A673 (cell line): ENCODE measurements at regions not wholly inside any gene's neighbourhood (a gene's known extent, or its start where the extent isn't known, plus 50 kb on each side); places are given as distances from the start of the nearest gene placed in this dataset.
"Not testable (repeated sequence)": the region's sequence is repeated elsewhere in the genome, so short reads cannot be mapped to it uniquely, and the experiment has no call there.

Experiments
- BruUV-seq: library from RNA; stranded (reverse); fragments of 400-500 nt; replicated peaks from 2 replicates; lab custom pipeline; 2021; lab: Mats Ljungman, UMichigan
- CTCF ChIA-PET: fragments of 300-600 bp; sonication (Branson Sonifier 250); formaldehyde crosslinking; loops from one replicate; lab custom pipeline; 2022; ENCODE audit warnings: antibody characterized with exemption; lab: Charles Lee
- POLR2A ChIA-PET: fragments of 300-600 bp; sonication (Branson Sonifier 250); formaldehyde crosslinking; loops from one replicate; lab custom pipeline; 2022; ENCODE audit warnings: antibody characterized with exemption; ENCODE audit not compliant: low non-redundant PET; lab: Charles Lee
- DNase-seq: peaks from one replicate; pipeline ENCODE4 v3.0.0-alpha.2; 2015; ENCODE audit warnings: low spot score
- H3K27ac ChIP-seq: fragments of 200-600 bp; sonication (generic); 2 replicates; pipeline ENCODE4 v1.5.1; 2016; ENCODE audit warnings: mixed run types, low read depth, mild to moderate bottlenecking, mixed read lengths, antibody characterized with exemption, low read length; ENCODE audit not compliant: poor library complexity, severe bottlenecking
- H3K27me3 ChIP-seq: fragments of 200-600 bp; sonication (generic); replicated peaks from 2 replicates; pipeline ENCODE4 v1.6.1; 2017; ENCODE audit warnings: mixed run types, low read depth, mild to moderate bottlenecking, mixed read lengths, antibody characterized with exemption, low read length; ENCODE audit not compliant: insufficient read depth, poor library complexity
- H3K36me3 ChIP-seq: fragments of 200-600 bp; sonication (generic); 2 replicates; pipeline ENCODE4 v1.6.1; 2016; ENCODE audit warnings: mixed run types, mild to moderate bottlenecking, mixed read lengths, antibody characterized with exemption, low read length; ENCODE audit not compliant: insufficient read depth, poor library complexity, severe bottlenecking
- H3K4me1 ChIP-seq: fragments of 200-600 bp; sonication (generic); 2 replicates; pipeline ENCODE4 v1.6.1; 2017; ENCODE audit warnings: mixed run types, mild to moderate bottlenecking, mixed read lengths, antibody characterized with exemption, low read length; ENCODE audit not compliant: insufficient read depth, poor library complexity, severe bottlenecking
- H3K4me3 ChIP-seq: fragments of 200-600 bp; sonication (generic); 2 replicates; pipeline ENCODE4 v1.5.1; 2016; ENCODE audit warnings: low read depth, mixed run types, mild to moderate bottlenecking, mixed read lengths, low read length; ENCODE audit not compliant: poor library complexity, severe bottlenecking
- H3K9me3 ChIP-seq: fragments of 200-600 bp; sonication (generic); 2 replicates; pipeline ENCODE4 v1.6.1; 2016; ENCODE audit warnings: mixed run types, low read depth, mild to moderate bottlenecking, mixed read lengths, antibody characterized with exemption, low read length; ENCODE audit not compliant: poor library complexity, severe bottlenecking
- CTCF ChIP-seq: fragments of 300-800, 200-600 bp; sonication (generic); conservative IDR thresholded peaks from 2 replicates; pipeline ENCODE4 v1.5.1; 2017; ENCODE audit warnings: low read depth, mild to moderate bottlenecking, antibody characterized with exemption, low read length, moderate library complexity, mixed read lengths
- EZH2 ChIP-seq: fragments of 200-600 bp; sonication (generic); IDR thresholded peaks from 2 replicates; pipeline ENCODE4 v1.6.1; 2017; ENCODE audit warnings: borderline replicate concordance, low read depth, mild to moderate bottlenecking, mixed read lengths, antibody characterized with exemption, low read length; ENCODE audit not compliant: poor library complexity, severe bottlenecking
- intact Hi-C: fragments of 100-400 bp; cut with micrococcal nuclease; formaldehyde crosslinking; loops from one replicate; pipeline ENCODE4 v1.10.0; 2022; ENCODE audit not compliant: unreplicated experiment

DNA sequence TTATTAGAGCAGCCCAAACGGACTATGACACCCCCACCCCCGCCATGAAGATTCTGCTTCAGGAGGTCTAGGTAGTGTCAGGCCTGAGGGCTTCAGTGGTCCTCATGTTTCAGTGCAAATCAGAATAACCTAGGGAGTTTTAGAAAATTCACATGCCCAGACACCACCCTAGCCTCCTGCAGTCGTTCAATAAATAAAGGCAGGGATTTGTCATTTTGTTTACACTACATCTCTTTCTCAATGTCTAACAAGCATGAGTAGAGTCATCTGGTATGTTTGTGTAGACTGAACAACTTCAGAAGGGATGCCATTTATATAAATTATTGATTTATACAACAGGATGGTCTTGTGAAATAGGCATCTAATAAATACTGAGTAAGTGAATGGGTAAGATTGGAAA, 112.1 kb upstream of the SERPINE2 start:
- TF ChIP-seq CTCF (no peak), EZH2 (no peak)
- intact Hi-C loops = no loop called here
- Histone ChIP-seq H3K27ac (no peak overlapping the region), H3K9me3 (no peaks in the 10 kb centered on the region), H3K4me3 (no peak overlapping the region), H3K27me3 (no peaks in the 10 kb centered on the region), H3K36me3 (no peaks in the 10 kb centered on the region), H3K4me1 (peaks cover 9% of the 10 kb centered on the region)
- DNase-seq = no peak
- BruUV-seq = no TSS peak
- POLR2A ChIA-PET = no interaction called here
- CTCF ChIA-PET = no interaction called here

- H3K36me3 ChIP-seq, DNase-seq, intact Hi-C loops, CTCF ChIA-PET, H3K9me3 ChIP-seq, BruUV-seq, H3K27me3 ChIP-seq, POLR2A ChIA-PET, H3K4me3 ChIP-seq, H3K27ac ChIP-seq: not testable (repeated sequence)
- H3K4me1 ChIP-seq = peaks cover 23% of the 10 kb centered on the region
Measured at GRCh38 chr2:224148058-224148457, 109.0 kb upstream of the SERPINE2 start.

DNA sequence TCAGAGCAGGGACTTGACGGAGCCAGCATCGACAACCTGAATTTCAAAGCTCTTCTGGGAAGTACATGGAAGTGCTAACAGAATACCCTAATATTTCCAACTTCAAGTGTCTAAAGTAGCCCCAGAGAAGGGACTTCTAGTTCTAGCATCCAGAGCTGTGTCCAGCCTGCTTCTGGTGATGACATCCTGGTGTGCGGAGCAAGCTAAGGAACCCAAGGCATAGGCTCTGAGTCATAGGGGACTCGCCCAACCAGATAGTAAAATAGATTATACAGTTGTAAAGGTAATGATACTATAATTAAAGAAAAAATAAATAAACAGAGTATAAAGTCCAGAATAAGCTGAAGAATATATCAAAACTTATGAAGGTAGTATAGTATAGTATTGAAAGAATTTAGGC, 108.1 kb upstream of the SERPINE2 start:
- peaks cover 31% of the 10 kb centered on the region for H3K4me1 ChIP-seq
- no peak overlapping the region for H3K4me3 ChIP-seq
- H3K36me3 ChIP-seq = no peaks in the 10 kb centered on the region
- CTCF ChIA-PET = no interaction called here
- no peak for DNase-seq
- H3K27ac ChIP-seq = no peak overlapping the region
- POLR2A ChIA-PET = no interaction called here
- TF ChIP-seq CTCF (no peak), EZH2 (no peak)
- intact Hi-C loops = no loop called here
- H3K9me3 ChIP-seq = no peaks in the 10 kb centered on the region
- no peaks in the 10 kb centered on the region for H3K27me3 ChIP-seq
- BruUV-seq = no TSS peak

DNA sequence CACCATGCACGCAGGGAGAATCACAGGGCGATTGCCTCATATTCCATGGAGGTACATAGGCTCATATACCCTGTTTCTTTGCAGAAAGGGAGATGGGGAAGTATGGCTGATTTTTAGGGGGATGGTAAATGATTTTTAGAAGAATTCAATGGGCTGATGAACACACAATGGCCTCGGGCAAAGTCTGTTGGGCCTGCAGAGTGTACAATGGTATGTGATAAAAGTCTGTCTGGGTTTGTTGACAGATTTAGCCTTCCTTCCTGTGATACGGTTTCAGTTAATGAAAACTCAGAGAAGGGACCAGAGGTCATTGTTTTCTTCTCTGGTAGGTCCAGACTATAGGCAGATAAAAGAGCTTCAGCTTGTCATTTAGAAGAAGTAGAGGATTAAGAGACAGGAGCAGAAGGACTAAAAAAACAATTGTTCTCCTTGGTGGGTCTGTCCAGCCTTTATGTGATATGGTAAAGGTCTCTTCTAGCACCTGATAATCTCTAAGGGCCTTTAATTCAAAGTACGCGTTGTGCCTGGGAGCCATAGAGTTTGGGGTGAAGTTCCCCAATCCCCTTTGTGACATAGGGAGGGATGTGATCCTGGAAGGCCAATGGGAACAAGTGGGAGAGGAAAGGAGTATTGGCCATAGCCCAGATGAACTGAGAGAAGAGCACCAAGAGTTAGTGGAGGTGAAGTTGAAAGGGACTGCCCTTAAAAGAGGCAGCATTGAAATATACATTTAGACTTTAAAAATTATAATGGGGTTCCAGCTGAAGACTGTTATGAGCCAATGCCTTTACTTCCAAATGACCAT, 107.5 kb upstream of the SERPINE2 start:
- Histone ChIP-seq H3K27me3 (no peaks in the 10 kb centered on the region), H3K9me3 (no peaks in the 10 kb centered on the region), H3K27ac (no peak overlapping the region), H3K36me3 (no peaks in the 10 kb centered on the region), H3K4me3 (no peak overlapping the region), H3K4me1 (peaks cover 38% of the 10 kb centered on the region)
- DNase-seq = no peak
- CTCF ChIA-PET = no interaction called here
- no TSS peak for BruUV-seq
- TF ChIP-seq CTCF (no peak), EZH2 (no peak)
- intact Hi-C loops = no loop called here
- POLR2A ChIA-PET = interaction anchor here (0.5 kb wide), 1 partner anchor 263 kb away, joined by 3 read pairs; no protein-coding TSS in a partner anchor
